ENCODE measurements at regions not wholly inside any gene's neighbourhood (a gene's known extent, or its start where the extent isn't known, plus 50 kb on each side); places are given as distances from the start of the nearest gene placed in this dataset.

- TF ChIP-seq CTCF (IDR thresholded peaks at IDR 0.05; ENCODE audit: borderline replicate concordance, extremely low read depth, low read length, poor library complexity, severe bottlenecking) (no peak), EZH2 (IDR thresholded peaks at IDR 0.05; ENCODE audit: borderline replicate concordance, low read depth, low read length, severe bottlenecking) (no peak)
These were observed 495.7 kb downstream of the RAPGEF2 start for GRCh38 chr4:159598602-159599001.
